Lower leg skin (tissue), 3 donors: ENCODE measurements at regions not wholly inside any gene's neighbourhood (a gene's known extent, or its start where the extent isn't known, plus 50 kb on each side); places are given as distances from the start of the nearest gene placed in this dataset.

Source experiments
- POLR2A ChIP-seq, 2 donors: fragments of 450-650 bp; IDR thresholded peaks; one replicate each; pipeline ENCODE4 v1.6.1; 2016 to 2017; ENCODE audit warnings: antibody characterized with exemption in 2 of 2, mild to moderate bottlenecking in 1 of 2, moderate library complexity in 1 of 2
- TF ChIP-seq, protein P1 (sequence below), 3 donors: fragments of 450-650 bp; IDR thresholded peaks; one replicate each; pipeline ENCODE4 v1.5.1; 2016; ENCODE audit warnings: antibody characterized with exemption in 3 of 3, mild to moderate bottlenecking in 3 of 3, moderate library complexity in 2 of 3

DNA sequence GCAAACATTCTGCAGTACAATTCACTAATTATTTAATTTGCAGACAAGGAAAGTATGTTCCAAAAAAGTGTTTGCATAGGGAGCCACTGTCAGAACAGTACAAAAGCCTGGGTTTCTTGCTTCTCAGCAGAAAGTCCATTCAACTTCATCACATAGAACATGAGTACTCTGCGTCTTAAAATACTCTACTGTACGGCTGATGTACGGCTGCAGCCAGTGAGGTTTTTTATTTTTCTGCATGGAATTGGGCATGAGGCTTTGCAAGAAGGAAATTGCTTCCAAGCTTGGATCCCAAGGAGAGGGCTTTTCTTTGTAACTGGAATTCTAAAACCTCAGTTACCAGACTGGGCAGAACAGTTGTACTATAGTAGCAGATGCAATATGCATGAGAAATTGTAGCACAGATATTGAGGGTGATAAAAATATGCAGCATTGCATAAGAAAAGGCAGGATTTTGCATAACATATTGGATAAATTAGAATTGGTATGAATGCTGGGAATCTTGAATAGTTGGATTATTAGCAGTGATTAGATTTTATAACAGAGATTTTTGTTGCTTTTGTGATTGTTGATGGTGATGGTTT is 178.1 kb upstream of the CDH9 start:
- TF ChIP-seq, protein P1, sequence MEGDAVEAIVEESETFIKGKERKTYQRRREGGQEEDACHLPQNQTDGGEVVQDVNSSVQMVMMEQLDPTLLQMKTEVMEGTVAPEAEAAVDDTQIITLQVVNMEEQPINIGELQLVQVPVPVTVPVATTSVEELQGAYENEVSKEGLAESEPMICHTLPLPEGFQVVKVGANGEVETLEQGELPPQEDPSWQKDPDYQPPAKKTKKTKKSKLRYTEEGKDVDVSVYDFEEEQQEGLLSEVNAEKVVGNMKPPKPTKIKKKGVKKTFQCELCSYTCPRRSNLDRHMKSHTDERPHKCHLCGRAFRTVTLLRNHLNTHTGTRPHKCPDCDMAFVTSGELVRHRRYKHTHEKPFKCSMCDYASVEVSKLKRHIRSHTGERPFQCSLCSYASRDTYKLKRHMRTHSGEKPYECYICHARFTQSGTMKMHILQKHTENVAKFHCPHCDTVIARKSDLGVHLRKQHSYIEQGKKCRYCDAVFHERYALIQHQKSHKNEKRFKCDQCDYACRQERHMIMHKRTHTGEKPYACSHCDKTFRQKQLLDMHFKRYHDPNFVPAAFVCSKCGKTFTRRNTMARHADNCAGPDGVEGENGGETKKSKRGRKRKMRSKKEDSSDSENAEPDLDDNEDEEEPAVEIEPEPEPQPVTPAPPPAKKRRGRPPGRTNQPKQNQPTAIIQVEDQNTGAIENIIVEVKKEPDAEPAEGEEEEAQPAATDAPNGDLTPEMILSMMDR (IDR thresholded peaks at IDR 0.05), result no peak
- TF ChIP-seq POLR2A (IDR thresholded peaks at IDR 0.05), result no peak
